ENCODE measurements at regions not wholly inside any gene's neighbourhood (a gene's known extent, or its start where the extent isn't known, plus 50 kb on each side); places are given as distances from the start of the nearest gene placed in this dataset.

- DNase-seq: no peak
- intact Hi-C loops (cut with DNase I): no loop called here
Observed at GRCh38 chr3:162166543-162166942, 669.9 kb downstream of the OTOL1 start.

DNA sequence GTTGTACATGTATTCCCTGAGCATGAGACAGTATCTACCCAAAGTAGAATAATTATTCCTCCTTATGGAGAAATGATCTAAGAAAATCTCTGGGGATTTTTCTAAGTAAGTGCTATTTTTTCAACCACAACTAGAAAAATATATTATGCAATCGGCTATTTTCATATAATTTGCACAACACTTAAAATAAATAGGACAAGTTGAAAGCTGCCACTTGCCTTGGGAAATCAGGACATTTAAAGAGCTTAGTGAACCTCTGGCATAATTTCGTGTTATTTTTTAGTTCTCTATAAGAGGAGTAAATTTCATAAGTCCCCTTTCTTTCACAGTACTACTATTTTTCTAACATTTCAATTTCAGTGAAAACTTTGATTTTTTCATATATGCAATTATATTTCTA, 672.1 kb downstream of the OTOL1 start:
- DNase-seq: no peak

GRCh38 chr3:162170581-162170980, 674.0 kb downstream of the OTOL1 start:
- intact Hi-C loops (cut with DNase I): no loop called here

More for the DNA sequence above, 672.1 kb downstream of the OTOL1 start:
- intact Hi-C loops (cut with DNase I): no loop called here

DNA sequence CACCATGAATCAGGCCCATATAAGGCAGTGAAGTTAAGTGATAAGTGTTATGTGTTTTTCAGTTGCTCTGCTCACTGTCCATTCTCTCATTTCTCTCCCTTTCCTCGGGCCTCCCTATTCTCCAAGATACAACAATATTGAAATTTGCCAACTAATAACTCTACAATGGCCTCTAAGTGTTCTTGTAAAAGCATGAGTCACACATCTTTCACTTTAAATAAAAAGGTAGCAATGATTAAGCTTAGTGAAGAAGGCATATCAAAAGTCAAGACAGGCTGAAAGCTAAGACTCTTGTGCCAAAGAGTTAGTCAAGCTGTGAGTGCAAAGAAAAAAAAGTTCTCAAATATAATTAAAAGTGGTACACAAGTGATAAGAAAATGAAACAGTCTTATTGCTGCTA, 675.4 kb downstream of the OTOL1 start:
- intact Hi-C loops (cut with DNase I): no loop called here
- DNase-seq: no peak

More at GRCh38 chr3:162170581-162170980, 674.0 kb downstream of the OTOL1 start:
- DNase-seq: no peak

- DNase-seq: no peak
- intact Hi-C loops (cut with DNase I): no loop called here
Observed at GRCh38 chr3:162175145-162175544, 678.5 kb downstream of the OTOL1 start.

DNA sequence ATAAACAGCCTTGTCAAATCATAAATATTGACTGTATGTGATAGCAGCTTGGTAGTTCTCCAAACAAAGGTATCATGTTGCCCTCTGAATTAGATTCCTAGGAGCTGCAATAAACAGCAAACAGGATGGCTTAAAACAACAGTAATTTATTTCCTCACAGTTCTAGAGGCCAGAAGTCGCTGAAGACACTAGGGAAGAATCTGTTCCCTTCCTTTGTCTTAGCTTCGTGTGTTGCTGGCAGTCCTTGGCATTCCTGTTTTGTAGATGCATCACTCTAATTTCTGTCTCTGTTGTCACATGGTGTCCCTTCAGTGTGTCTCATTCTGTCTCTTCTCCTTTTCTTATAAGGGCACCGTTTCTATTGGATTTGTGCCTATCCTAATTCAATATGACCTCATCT, 679.3 kb downstream of the OTOL1 start:
- DNase-seq: no peak
- intact Hi-C loops (cut with DNase I): no loop called here

DNA sequence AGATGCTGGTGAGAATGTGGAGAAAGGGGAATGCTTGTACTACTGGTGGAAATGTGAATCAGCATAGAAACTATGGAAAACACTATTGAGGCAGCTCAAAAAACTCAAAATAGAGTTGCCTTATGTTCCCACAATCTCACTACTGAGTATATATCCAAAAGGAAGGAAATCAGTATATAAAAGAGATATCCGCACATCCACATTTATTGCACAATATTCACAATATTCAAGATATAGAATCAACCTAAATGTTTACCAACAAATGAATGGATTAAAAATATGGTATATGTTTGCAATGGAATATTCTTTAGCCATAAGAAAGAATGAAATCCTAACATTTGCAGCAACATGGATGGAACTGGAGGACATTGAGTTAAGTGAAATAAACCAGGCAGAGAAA, 686.8 kb downstream of the OTOL1 start:
- intact Hi-C loops (cut with DNase I): no loop called here
- no peak for DNase-seq

DNA sequence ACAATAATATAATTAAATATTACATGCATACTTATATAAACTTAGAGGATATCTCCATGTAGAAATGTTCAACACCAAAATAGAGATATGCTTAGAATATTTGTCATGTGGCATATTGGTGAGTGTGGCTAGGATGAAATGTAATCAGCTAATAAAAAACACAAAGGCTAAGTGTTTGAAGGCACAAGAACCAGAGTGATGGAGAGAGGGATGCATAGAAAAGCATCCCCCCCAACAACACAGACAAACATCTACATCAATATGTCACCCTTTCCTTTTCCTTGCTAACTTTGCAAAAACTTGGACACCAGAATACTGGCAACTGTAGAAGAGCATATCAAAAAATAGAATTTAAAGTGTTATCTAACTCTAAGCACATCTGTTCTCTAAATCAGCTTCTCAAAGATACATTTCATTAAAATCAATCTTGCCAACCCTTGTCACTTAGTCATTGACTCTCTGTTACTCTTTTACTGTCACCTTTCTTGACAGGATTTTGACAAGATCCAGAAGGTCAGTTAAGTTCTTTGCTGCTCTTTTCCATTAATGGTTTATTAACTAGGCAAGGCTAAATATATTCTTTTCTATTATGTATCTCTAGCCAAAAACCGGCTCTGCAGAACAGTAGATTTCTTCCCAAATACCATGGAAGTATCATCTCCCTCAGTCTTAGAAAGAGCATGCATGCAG, 695.9 kb downstream of the OTOL1 start:
- intact Hi-C loops (cut with DNase I): no loop called here
- no peak for DNase-seq

GRCh38 chr3:162193148-162194095, 696.8 kb downstream of the OTOL1 start:
- no peak for DNase-seq
- intact Hi-C loops (cut with DNase I): no loop called here

DNA sequence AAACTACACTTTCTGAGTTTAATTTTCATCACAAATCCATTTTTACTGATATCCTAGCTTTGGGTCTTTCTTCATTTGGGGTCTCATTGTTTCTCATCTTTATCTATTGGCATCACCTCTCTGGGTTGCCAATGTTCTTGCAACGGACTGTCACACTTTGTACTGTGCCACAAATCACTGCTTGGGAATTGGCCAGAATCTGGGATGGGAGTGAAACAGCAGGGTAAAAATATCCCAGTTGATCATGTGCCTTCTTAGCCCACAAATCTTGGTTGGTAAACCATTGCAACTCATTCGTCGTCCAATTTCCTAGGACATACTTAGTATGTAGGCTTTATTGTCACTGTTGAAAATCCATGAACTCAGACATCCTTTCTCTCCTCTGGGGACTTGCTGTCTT, 698.5 kb downstream of the OTOL1 start:
- intact Hi-C loops (cut with DNase I): no loop called here
- DNase-seq: no peak

DNA sequence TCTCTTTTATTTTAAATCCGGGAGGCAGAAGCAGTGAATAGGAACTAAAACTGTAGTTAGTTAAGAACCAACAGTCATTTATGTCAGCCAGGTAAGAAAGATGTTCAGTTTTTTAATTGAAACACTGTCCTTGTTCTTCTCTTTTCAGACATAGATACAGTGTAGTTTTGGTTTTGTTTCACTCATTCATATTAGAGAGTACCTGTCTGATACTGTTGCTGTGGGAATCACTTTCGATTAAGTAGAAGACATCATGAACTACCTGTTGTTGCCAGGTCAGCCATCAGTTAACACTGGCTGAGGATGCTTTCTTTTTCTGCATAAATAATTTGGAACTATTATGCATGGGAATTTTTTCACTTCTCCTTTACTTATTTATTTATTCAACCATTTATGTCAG, 700.4 kb downstream of the OTOL1 start:
- DNase-seq: no peak
- intact Hi-C loops (cut with DNase I): no loop called here

- DNase-seq: no peak
- intact Hi-C loops (cut with DNase I): no loop called here
Observed at GRCh38 chr3:162200836-162201235, 704.2 kb downstream of the OTOL1 start.

- intact Hi-C loops (cut with DNase I): no loop called here
- no peak for DNase-seq
Observed at GRCh38 chr3:162206648-162207047, 710.0 kb downstream of the OTOL1 start.

GRCh38 chr3:162211470-162211869, 714.9 kb downstream of the OTOL1 start:
- intact Hi-C loops (cut with DNase I): no loop called here

GRCh38 chr3:162213196-162213595, 716.6 kb downstream of the OTOL1 start:
- intact Hi-C loops (cut with DNase I): no loop called here
- DNase-seq: no peak

More at GRCh38 chr3:162211470-162211869, 714.9 kb downstream of the OTOL1 start:
- DNase-seq: no peak

- DNase-seq: no peak
- intact Hi-C loops (cut with DNase I): no loop called here
Observed at GRCh38 chr3:162213956-162214355, 717.3 kb downstream of the OTOL1 start.

GRCh38 chr3:162217647-162218046, 721.0 kb downstream of the OTOL1 start:
- DNase-seq: peak in 1 of 10 donors; percentile 17
- intact Hi-C loops (cut with DNase I): no loop called here

GRCh38 chr3:162218479-162218878, 721.9 kb downstream of the OTOL1 start:
- DNase-seq: no peak
- intact Hi-C loops (cut with DNase I): no loop called here

- peak in 2 of 10 donors; percentile 7 to 41 for DNase-seq
Observed at GRCh38 chr3:162224746-162225145, 728.1 kb downstream of the OTOL1 start.

GRCh38 chr3:162236949-162237348, 740.3 kb downstream of the OTOL1 start:
- intact Hi-C loops (cut with DNase I): no loop called here
- DNase-seq: no peak

More at GRCh38 chr3:162224746-162225145, 728.1 kb downstream of the OTOL1 start:
- intact Hi-C loops (cut with DNase I): no loop called here

DNA sequence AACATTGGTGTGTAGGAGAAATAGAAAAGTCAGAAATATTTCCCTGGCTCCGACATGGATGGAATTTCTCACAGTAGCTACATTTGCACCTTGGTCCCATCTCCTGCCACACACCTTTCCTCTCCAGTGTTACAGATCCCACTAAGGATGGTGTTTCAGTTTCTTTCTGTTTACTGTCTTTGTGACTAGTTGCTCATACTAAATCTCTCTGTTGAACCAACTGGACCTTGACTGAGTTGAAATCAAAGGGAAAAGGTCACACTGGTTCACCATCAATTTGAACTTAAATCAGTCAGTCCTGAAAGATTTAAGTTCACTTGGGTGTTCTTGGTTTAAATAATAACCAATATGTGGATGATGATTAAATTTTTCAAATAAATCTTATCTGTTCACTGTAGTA, 754.2 kb downstream of the OTOL1 start:
- DNase-seq: no peak

GRCh38 chr3:162262129-162262528, 765.5 kb downstream of the OTOL1 start:
- intact Hi-C loops (cut with DNase I): no loop called here
- DNase-seq: no peak

More for the DNA sequence above, 754.2 kb downstream of the OTOL1 start:
- intact Hi-C loops (cut with DNase I): no loop called here

All from posterior cingulate gyrus (tissue), 11 donors.